IMR-90 (cell line): ENCODE measurements at regions not wholly inside any gene's neighbourhood (a gene's known extent, or its start where the extent isn't known, plus 50 kb on each side); places are given as distances from the start of the nearest gene placed in this dataset.

ENCODE experiments used
- CEBPB ChIP-seq: IDR thresholded peaks from 2 replicates; pipeline ENCODE4 v1.6.1; 2012; ENCODE audit warnings: low read depth, low read length, improper control_type of control experiment
- CTCF ChIP-seq: conservative IDR thresholded peaks from 2 replicates; pipeline ENCODE4 v1.5.1; 2012; ENCODE audit warnings: mild to moderate bottlenecking, low read depth, low read length, improper control_type of control experiment
- ELK1 ChIP-seq: fragments of 150-350 bp; IDR thresholded peaks from 2 replicates; pipeline ENCODE4 v1.6.1; 2016; ENCODE audit warnings: low read depth, mild to moderate bottlenecking, low read length, moderate library complexity, borderline replicate concordance
- FOS ChIP-seq: fragments of 150-350 bp; IDR thresholded peaks from 2 replicates; pipeline ENCODE4 v1.6.1; 2016; ENCODE audit warnings: low read depth, low read length
- MAFK ChIP-seq: IDR thresholded peaks from 2 replicates; pipeline ENCODE4 v1.6.1; 2012; ENCODE audit warnings: low read depth, low read length, improper control_type of control experiment
- MAZ ChIP-seq: IDR thresholded peaks from 2 replicates; pipeline ENCODE4 v1.6.1; 2012; ENCODE audit warnings: low read depth, mild to moderate bottlenecking, low read length, improper control_type of control experiment, moderate library complexity, borderline replicate concordance
- MXI1 ChIP-seq: IDR thresholded peaks from 2 replicates; pipeline ENCODE4 v1.6.1; 2012; ENCODE audit warnings: low read depth, mild to moderate bottlenecking, low read length, moderate library complexity, borderline replicate concordance
- POLR2A ChIP-seq: IDR thresholded peaks from 2 replicates; pipeline ENCODE4 v1.6.1; 2012; ENCODE audit warnings: mild to moderate bottlenecking, low read depth, low read length
- RAD21 ChIP-seq: IDR thresholded peaks from 2 replicates; pipeline ENCODE4 v1.6.1; 2012; ENCODE audit warnings: low read length, improper control_type of control experiment
- RCOR1 ChIP-seq: IDR thresholded peaks from 2 replicates; pipeline ENCODE4 v1.6.1; 2012; ENCODE audit warnings: mild to moderate bottlenecking, low read length, improper control_type of control experiment; ENCODE audit not compliant: insufficient replicate concordance
- RFX5 ChIP-seq: IDR thresholded peaks from 2 replicates; pipeline ENCODE4 v1.8.0; 2012; ENCODE audit warnings: low read depth, mild to moderate bottlenecking, low read length, moderate library complexity
- SMC3 ChIP-seq: fragments of 150-350 bp; IDR thresholded peaks from 2 replicates; pipeline ENCODE4 v1.6.1; 2016; ENCODE audit warnings: low read depth, mild to moderate bottlenecking, antibody characterized with exemption, low read length, moderate library complexity
- USF2 ChIP-seq: fragments of 150-350 bp; IDR thresholded peaks from 2 replicates; pipeline ENCODE4 v1.6.1; 2017; ENCODE audit warnings: mild to moderate bottlenecking, antibody characterized with exemption, low read length, low read depth

- no peak for TF ChIP-seq CTCF
- TF ChIP-seq MAZ = no peak
- TF ChIP-seq MXI1 = no peak
- no peak for TF ChIP-seq CEBPB
- no peak for TF ChIP-seq RAD21
- no peak for TF ChIP-seq ELK1
- TF ChIP-seq POLR2A = no peak
- no peak for TF ChIP-seq RFX5
- no peak for TF ChIP-seq SMC3
- TF ChIP-seq USF2 = no peak
- TF ChIP-seq RCOR1 = no peak
- no peak for TF ChIP-seq FOS
- no peak for TF ChIP-seq MAFK
These were observed 163.7 kb downstream of the CYB561 start for GRCh38 chr17:63282455-63282854.
